Stimulated activated CD8-positive, alpha-beta memory T cell treated with anti-CD3 and anti-CD28 coated beads, Interleukin-12 subunit alpha, Interleukin-12 subunit beta, amount 100 ng/mL, for 4 hours (primary cell): ENCODE measurements at regions not wholly inside any gene's neighbourhood (a gene's known extent, or its start where the extent isn't known, plus 50 kb on each side); places are given as distances from the start of the nearest gene placed in this dataset.

Experiments
- DNase-seq: peaks from one replicate; pipeline ENCODE4 v3.0.0-alpha.2; 2020; ENCODE audit warnings: low read depth

DNA sequence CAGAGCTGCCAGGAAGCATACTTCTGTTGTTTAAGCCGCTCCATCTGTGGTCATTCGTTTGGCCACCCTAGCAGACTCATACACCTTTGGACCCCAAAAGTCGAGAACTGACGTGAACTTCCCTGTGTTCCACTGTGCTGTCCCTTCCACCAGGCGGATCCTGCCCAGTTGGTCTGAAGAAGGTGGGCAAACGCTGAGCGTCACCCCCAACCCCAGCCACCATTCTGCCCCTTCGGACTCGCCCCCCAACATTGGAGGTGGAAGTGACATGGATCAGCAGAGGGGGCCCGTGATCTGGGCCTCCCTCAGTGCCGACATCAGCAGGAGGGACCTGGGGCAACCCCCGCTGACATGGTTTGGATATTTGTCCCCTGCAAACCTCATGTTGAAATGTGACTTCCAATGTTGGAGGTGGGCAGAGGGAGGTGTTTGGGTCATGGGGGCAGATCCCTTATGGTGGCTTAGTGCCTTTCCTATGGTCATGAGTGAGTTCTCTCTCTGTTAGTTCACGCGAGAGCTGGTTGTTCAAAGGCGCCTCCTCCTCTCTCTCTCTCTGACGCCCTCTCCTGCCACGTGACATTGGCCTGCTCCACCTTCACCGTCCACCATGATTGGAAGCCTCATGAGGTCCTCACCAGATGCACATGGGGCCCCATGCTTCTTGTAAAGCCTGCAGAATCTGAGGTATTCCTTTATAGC is 93.6 kb upstream of the ZNF507 start:
- no peak for DNase-seq

DNA sequence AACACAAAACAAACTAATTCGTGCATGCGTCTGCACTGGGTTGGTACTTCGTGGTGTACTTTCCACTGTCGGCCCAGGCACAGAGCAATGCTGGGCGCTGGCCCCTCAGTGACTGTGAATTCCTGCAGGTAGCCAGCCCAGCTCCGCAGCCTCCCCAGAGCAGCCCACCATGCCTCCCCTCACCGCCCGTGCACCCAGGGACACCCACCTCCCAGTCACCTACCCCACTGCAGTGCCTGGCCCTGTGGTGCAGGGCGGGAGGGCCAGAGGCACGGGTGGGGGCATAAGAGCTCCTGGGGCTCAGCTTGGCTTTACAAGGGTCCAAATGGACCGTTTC is 93.1 kb upstream of the ZNF507 start:
- DNase-seq: no peak

DNA sequence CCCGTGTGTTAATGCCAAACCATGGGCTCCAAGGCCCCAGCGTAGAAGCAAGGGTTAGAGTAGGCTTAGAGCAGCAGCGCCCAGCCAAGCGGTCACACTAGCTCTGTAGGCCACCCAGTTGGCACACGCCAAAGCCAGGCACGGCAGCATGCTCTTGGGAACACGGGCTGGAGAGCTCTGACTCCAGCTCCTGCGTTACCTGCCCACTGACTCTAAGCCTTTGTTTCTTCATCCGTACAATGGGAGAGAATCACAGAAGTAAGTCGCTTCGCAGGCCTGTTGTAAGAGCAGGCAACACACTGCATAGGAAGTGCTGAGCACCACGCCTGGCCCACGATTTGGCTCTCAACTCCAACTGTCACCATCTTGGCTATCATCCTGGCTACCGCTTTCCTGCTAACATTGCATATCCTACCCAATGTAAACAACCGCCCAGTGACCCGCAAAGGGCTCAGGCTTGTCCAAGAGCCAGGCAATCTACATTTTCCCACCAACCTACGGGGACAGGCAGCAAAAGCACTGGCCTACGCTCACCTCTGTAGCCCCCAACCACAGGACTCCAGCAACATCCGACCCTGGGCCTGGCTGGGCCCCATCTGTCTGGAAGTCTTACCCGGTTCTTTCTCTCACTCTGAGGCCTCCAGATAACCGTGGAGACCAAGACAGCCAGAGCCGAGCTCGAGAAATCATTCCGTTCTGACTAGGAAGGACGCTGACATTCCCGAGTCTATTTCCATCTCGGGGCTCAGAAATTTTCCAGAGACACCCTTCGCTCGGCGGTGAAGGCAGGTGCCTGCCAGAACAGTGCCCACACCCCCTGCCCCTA is 91.5 kb upstream of the ZNF507 start:
- DNase-seq: no peak

GRCh38 chr19:32254509-32254890 is 90.9 kb upstream of the ZNF507 start:
- DNase-seq: no peak

- no peak for DNase-seq
These were observed 89.7 kb upstream of the ZNF507 start for GRCh38 chr19:32255536-32256295.

DNA sequence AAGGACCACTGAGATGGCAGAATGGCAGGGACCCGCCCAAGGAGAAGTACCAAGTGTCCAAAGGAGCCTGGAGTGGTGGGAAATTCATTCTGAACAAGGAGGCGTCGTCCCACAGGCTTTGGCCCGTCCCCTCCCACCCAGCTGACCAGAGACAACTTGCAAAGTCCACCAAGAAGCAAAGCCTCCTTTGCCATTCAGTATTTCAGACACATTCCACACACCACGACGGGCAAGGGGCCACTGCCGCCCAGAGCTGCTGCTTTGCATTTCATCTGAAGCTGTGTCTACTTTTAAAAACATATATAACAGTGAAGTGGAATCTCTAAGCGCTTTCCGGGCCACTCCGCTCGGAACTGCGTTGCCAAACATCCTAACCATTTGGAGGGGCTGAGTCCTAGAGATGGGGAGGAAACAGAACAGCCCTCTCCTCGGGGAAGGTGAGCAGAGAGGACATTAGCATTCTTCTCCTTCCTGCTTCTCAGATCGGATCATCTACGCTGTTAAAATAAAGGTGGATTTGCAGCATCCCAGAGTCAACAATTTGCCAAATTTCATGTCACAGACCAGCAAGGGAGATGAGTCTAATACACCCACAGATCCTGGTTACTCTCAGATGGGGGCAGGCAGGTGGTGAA is 89.0 kb upstream of the ZNF507 start:
- no peak for DNase-seq

- DNase-seq: no peak
These were observed 87.9 kb upstream of the ZNF507 start for GRCh38 chr19:32257326-32258073.

DNA sequence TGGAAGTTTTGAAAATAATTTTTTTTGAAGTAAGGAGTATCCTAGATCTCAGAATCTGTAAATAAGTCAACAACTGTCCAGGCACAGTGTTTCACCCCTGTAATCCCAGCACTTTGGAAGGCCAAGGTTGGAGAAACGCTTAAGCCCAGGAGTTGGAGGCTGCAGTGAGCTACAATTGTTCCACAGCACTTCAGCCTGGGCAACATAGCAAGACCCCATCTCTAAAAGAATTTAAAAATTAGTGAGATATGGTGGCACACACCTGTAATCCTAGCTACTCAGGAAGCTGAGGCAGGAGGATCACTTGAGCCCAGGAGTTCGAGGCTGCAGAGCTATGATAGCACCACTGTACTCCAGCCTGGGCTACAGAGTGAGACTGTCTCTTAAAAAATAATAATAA is 87.2 kb upstream of the ZNF507 start:
- no peak for DNase-seq

DNA sequence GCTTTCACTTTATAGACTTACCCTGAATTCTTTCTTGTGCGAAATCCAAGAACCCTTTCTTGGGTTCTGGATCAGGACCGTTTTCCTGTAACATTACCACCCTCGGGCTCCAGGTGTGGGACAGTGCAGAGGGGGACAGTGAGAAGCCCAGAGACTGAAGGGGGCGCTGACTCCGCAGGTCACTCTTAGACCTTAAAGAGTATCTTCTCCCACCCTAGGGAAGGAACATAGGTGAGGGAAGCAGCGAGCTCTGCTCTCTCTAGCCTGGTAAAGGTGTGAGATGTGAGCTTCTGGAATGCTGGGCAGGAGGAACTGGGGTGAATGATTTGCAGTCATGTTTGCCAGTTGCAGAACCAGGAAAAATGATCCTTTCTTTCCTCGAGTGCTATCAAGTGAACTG is 80.8 kb upstream of the ZNF507 start:
- no peak for DNase-seq

DNA sequence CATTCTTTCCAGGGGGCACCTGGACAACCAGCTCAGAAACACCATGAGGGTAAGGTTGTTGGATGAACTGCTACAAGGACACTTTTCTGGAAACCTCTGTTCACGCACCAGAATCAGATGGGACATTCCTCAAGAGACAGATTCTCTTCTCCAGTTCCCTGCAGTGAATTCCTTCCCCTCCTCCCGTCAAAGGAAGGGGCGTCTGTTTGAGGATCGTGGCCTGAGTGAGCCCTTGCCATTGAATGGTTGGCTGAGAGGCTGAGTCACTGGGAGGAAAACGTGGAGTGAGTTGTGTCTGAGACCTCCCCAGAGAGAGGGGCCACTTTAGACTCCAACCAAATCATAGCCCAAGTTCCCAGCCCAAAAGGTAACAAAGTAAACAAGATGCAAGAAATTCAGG is 79.4 kb upstream of the ZNF507 start:
- no peak for DNase-seq

GRCh38 chr19:32266460-32266859 is 79.0 kb upstream of the ZNF507 start:
- DNase-seq: no peak

- DNase-seq: no peak
These were observed 77.0 kb upstream of the ZNF507 start for GRCh38 chr19:32268381-32268780.

GRCh38 chr19:32269831-32270230 is 75.6 kb upstream of the ZNF507 start:
- no peak for DNase-seq

- DNase-seq: no peak
These were observed 71.9 kb upstream of the ZNF507 start for GRCh38 chr19:32273483-32273882.

DNA sequence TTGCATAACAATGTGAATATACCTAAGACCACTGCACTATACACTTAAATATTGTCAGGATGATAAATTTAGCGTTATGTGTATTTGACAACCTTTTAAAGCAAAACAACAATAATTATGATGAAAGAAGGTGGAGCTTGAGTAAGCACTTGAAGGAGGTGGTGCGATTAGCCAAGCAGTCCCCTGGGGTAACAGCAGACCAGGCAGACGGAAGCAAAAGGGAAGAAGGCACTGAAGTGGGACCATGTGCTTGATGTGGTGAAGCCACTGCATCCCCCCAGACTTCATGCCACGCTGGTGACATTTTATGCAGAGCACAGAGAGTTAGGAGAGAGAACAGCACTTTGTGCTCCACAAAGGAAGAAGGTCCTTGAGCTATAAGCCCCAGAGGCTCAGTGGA is 58.3 kb upstream of the ZNF507 start:
- DNase-seq: no peak

DNA sequence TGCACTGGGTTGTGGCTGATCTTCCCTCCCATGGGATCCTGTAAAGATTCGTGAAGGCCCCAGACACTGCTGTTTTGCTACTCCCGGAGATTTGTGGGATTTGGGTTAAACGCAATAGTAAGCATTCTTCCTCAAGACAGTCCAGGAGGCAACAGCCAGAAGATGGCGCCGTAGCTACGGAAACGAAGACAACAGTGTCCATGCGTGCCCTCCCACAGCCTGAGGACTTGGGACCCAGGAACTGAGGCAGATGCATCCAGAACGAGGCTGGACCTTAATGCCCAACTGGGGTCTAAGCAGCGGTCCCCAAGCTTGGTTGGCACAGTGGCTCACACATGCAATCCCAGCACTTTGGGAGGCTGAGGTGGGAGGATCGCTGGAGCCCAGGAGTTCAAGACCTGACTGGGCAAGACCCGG is 57.6 kb upstream of the ZNF507 start:
- no peak for DNase-seq

GRCh38 chr19:32289566-32290210 is 55.7 kb upstream of the ZNF507 start:
- no peak for DNase-seq

GRCh38 chr19:32291876-32292275 is 53.5 kb upstream of the ZNF507 start:
- DNase-seq: no peak

- no peak for DNase-seq
These were observed 50.5 kb upstream of the ZNF507 start for GRCh38 chr19:32294871-32295438.
